HL-60 (cell line): ENCODE measurements at regions not wholly inside any gene's neighbourhood (a gene's known extent, or its start where the extent isn't known, plus 50 kb on each side); places are given as distances from the start of the nearest gene placed in this dataset.

ENCODE experiments used
- DNase-seq, 2 experiments: peaks; one replicate each; pipeline ENCODE4 v3.0.0-alpha.2; 2010 to 2020; ENCODE audit warnings: low read depth in 1 of 2, low spot score in 1 of 2
- H3K27ac ChIP-seq: fragments of 250-450 bp; sonication (Bioruptor Pico); replicated peaks from 2 replicates; pipeline ENCODE4 v1.5.1; 2020; ENCODE audit warnings: mild to moderate bottlenecking, moderate library complexity
- H3K27me3 ChIP-seq: fragments of 250-450 bp; sonication (Bioruptor Pico); 2 replicates; pipeline ENCODE4 v1.5.1; 2021; ENCODE audit warnings: mild to moderate bottlenecking, moderate library complexity; ENCODE audit not compliant: insufficient read depth, poor library complexity, severe bottlenecking
- H3K4me3 ChIP-seq: replicated peaks from 2 replicates; pipeline ENCODE4 v1.5.1; 2011; ENCODE audit warnings: mild to moderate bottlenecking, control low read depth, low read length; ENCODE audit not compliant: insufficient read depth
- CTCF ChIP-seq: IDR thresholded peaks from one replicate; pipeline ENCODE4 v1.5.1; 2011; ENCODE audit warnings: low read length, control low read depth, inconsistent platforms; ENCODE audit not compliant: insufficient read depth
- GABPA ChIP-seq: IDR thresholded peaks from 2 replicates; pipeline ENCODE4 v1.6.1; 2012; ENCODE audit warnings: low read depth
- POLR2AphosphoS5 ChIP-seq: IDR thresholded peaks from 2 replicates; pipeline ENCODE4 v1.6.1; 2012; ENCODE audit warnings: low read depth
- REST ChIP-seq: IDR thresholded peaks from 2 replicates; pipeline ENCODE4 v1.6.1; 2012; ENCODE audit warnings: low read depth; ENCODE audit not compliant: insufficient replicate concordance
- SPI1 ChIP-seq: IDR thresholded peaks from 2 replicates; pipeline ENCODE4 v1.6.1; 2012; ENCODE audit warnings: low read depth, mild to moderate bottlenecking, borderline replicate concordance

- DNase-seq: no peak
- Histone ChIP-seq H3K27me3 (no peaks in the 10 kb centered on the region), H3K27ac (no peak overlapping the region), H3K4me3 (no peak overlapping the region)
- TF ChIP-seq SPI1 (no peak), GABPA (no peak), CTCF (no peak), REST (no peak), POLR2AphosphoS5 (no peak)
These were observed 355.9 kb upstream of the KLHL29 start for GRCh38 chr2:23029111-23029510.

GRCh38 chr2:23029951-23030350 is 355.0 kb upstream of the KLHL29 start:
- no peak for DNase-seq
- Histone ChIP-seq H3K4me3 (no peak overlapping the region), H3K27ac (no peak overlapping the region), H3K27me3 (no peaks in the 10 kb centered on the region)
- TF ChIP-seq POLR2AphosphoS5 (no peak), CTCF (no peak), SPI1 (no peak), REST (no peak), GABPA (no peak)

- Histone ChIP-seq H3K4me3 (no peak overlapping the region), H3K27ac (no peak overlapping the region), H3K27me3 (no peaks in the 10 kb centered on the region)
- DNase-seq: no peak
- TF ChIP-seq GABPA (no peak), REST (no peak)
These were observed 350.0 kb upstream of the KLHL29 start for GRCh38 chr2:23034996-23035395.

GRCh38 chr2:23036629-23037028 is 348.4 kb upstream of the KLHL29 start:
- no peaks in the 10 kb centered on the region for H3K27me3 ChIP-seq

More at GRCh38 chr2:23036629-23037028, 348.4 kb upstream of the KLHL29 start:
- DNase-seq: no peak
- TF ChIP-seq GABPA (no peak), POLR2AphosphoS5 (no peak), SPI1 (no peak)
- H3K4me3 ChIP-seq: no peak overlapping the region
- no peak overlapping the region for H3K27ac ChIP-seq
